ENCODE measurements at regions not wholly inside any gene's neighbourhood (a gene's known extent, or its start where the extent isn't known, plus 50 kb on each side); places are given as distances from the start of the nearest gene placed in this dataset.
A peak's percentile ranks its signal among the peaks of the same experiment; 100 is the strongest.
"Not testable (repeated sequence)": the region's sequence is repeated elsewhere in the genome, so short reads cannot be mapped to it uniquely, and the experiment has no call there.

- DNase-seq (ENCODE audit: low read depth) = peak; percentile 2
These were observed 635.7 kb downstream of the UQCRFS1 start for GRCh38 chr19:28577233-28577632.

GRCh38 chr19:28575816-28576215, 637.1 kb downstream of the UQCRFS1 start:
- no peak overlapping the region for H3K4me3 ChIP-seq (ENCODE audit: low read depth, low read length)
- no peak for DNase-seq (ENCODE audit: low read depth)

More at GRCh38 chr19:28577233-28577632, 635.7 kb downstream of the UQCRFS1 start:
- H3K4me3 ChIP-seq (ENCODE audit: low read depth, low read length) = no peak overlapping the region

GRCh38 chr19:28575312-28575711, 637.6 kb downstream of the UQCRFS1 start:
- not testable (repeated sequence) for H3K4me3 ChIP-seq (ENCODE audit: low read depth, low read length); DNase-seq (ENCODE audit: low read depth)

- no peak for DNase-seq (ENCODE audit: low read depth)
These were observed 638.7 kb downstream of the UQCRFS1 start for GRCh38 chr19:28574212-28574611.

GRCh38 chr19:28569132-28570131, 643.5 kb downstream of the UQCRFS1 start:
- DNase-seq (ENCODE audit: low read depth) = no peak

More at GRCh38 chr19:28574212-28574611, 638.7 kb downstream of the UQCRFS1 start:
- no peak overlapping the region for H3K4me3 ChIP-seq (ENCODE audit: low read depth, low read length)

GRCh38 chr19:28567834-28568233, 645.1 kb downstream of the UQCRFS1 start:
- no peak overlapping the region for H3K4me3 ChIP-seq (ENCODE audit: low read depth, low read length)
- DNase-seq (ENCODE audit: low read depth) = no peak

More at GRCh38 chr19:28569132-28570131, 643.5 kb downstream of the UQCRFS1 start:
- no peak overlapping the region for H3K4me3 ChIP-seq (ENCODE audit: low read depth, low read length)

GRCh38 chr19:28563964-28564921, 648.7 kb downstream of the UQCRFS1 start:
- H3K4me3 ChIP-seq (ENCODE audit: low read depth, low read length) = no peak overlapping the region
- no peak for DNase-seq (ENCODE audit: low read depth)

- no peak for DNase-seq (ENCODE audit: low read depth)
- H3K4me3 ChIP-seq (ENCODE audit: low read depth, low read length) = no peak overlapping the region
These were observed 652.2 kb downstream of the UQCRFS1 start for GRCh38 chr19:28560786-28561185.

- H3K4me3 ChIP-seq (ENCODE audit: low read depth, low read length) = no peak overlapping the region
- no peak for DNase-seq (ENCODE audit: low read depth)
These were observed 654.2 kb downstream of the UQCRFS1 start for GRCh38 chr19:28558783-28559182.

GRCh38 chr19:28556371-28556770, 656.6 kb downstream of the UQCRFS1 start:
- H3K4me3 ChIP-seq (ENCODE audit: low read depth, low read length) = no peak overlapping the region
- DNase-seq (ENCODE audit: low read depth) = no peak

- no peak for DNase-seq (ENCODE audit: low read depth)
- H3K4me3 ChIP-seq (ENCODE audit: low read depth, low read length) = no peak overlapping the region
These were observed 657.6 kb downstream of the UQCRFS1 start for GRCh38 chr19:28555317-28555716.

- H3K4me3 ChIP-seq (ENCODE audit: low read depth, low read length) = no peak overlapping the region
These were observed 658.4 kb downstream of the UQCRFS1 start for GRCh38 chr19:28554321-28555091.

GRCh38 chr19:28553764-28554163, 659.2 kb downstream of the UQCRFS1 start:
- H3K4me3 ChIP-seq (ENCODE audit: low read depth, low read length) = no peak overlapping the region

More at GRCh38 chr19:28554321-28555091, 658.4 kb downstream of the UQCRFS1 start:
- no peak for DNase-seq (ENCODE audit: low read depth)

GRCh38 chr19:28553005-28553404, 659.9 kb downstream of the UQCRFS1 start:
- DNase-seq (ENCODE audit: low read depth) = no peak
- H3K4me3 ChIP-seq (ENCODE audit: low read depth, low read length) = no peak overlapping the region

More at GRCh38 chr19:28553764-28554163, 659.2 kb downstream of the UQCRFS1 start:
- no peak for DNase-seq (ENCODE audit: low read depth)

GRCh38 chr19:28549680-28550277, 663.2 kb downstream of the UQCRFS1 start:
- no peak for DNase-seq (ENCODE audit: low read depth)
- no peak overlapping the region for H3K4me3 ChIP-seq (ENCODE audit: low read depth, low read length)

- H3K4me3 ChIP-seq (ENCODE audit: low read depth, low read length) = no peak overlapping the region
- DNase-seq (ENCODE audit: low read depth) = no peak
These were observed 666.7 kb downstream of the UQCRFS1 start for GRCh38 chr19:28546148-28546685.

- H3K4me3 ChIP-seq (ENCODE audit: low read depth, low read length); DNase-seq (ENCODE audit: low read depth): not testable (repeated sequence)
These were observed 667.6 kb downstream of the UQCRFS1 start for GRCh38 chr19:28545397-28545796.
